H9 (cell line): ENCODE measurements at regions not wholly inside any gene's neighbourhood (a gene's known extent, or its start where the extent isn't known, plus 50 kb on each side); places are given as distances from the start of the nearest gene placed in this dataset.

ENCODE experiments used
- DNase-seq: peaks from one replicate; pipeline ENCODE4 v3.0.0-alpha.2; 2017
- H2AFZ ChIP-seq: one replicate; pipeline ENCODE4 v1.6.1; 2013; ENCODE audit warnings: mild to moderate bottlenecking, low read length, control low read depth, moderate library complexity
- H2AK5ac ChIP-seq: 2 replicates; pipeline ENCODE4 v1.6.1; 2013; ENCODE audit warnings: low read length, control low read depth, mixed read lengths; ENCODE audit not compliant: insufficient read length
- H2BK120ac ChIP-seq: one replicate; pipeline ENCODE4 v1.6.1; 2013; ENCODE audit warnings: low read depth, mild to moderate bottlenecking, low read length, control low read depth, inconsistent platforms; ENCODE audit not compliant: poor library complexity, severe bottlenecking
- H2BK12ac ChIP-seq: 2 replicates; pipeline ENCODE4 v1.6.1; 2013; ENCODE audit warnings: low read length, control low read depth, mixed read lengths, low read depth; ENCODE audit not compliant: insufficient read length
- H2BK15ac ChIP-seq: 2 replicates; pipeline ENCODE4 v1.6.1; 2013; ENCODE audit warnings: low read depth, low read length, control low read depth
- H2BK20ac ChIP-seq: one replicate; pipeline ENCODE4 v1.6.1; 2013; ENCODE audit warnings: low read depth, mild to moderate bottlenecking, low read length, control low read depth, inconsistent platforms; ENCODE audit not compliant: poor library complexity, severe bottlenecking
- H2BK5ac ChIP-seq: 2 replicates; pipeline ENCODE4 v1.6.1; 2013; ENCODE audit warnings: low read length, control low read depth, mixed read lengths; ENCODE audit not compliant: insufficient read length
- H3K14ac ChIP-seq: 2 replicates; pipeline ENCODE4 v1.6.1; 2013; ENCODE audit warnings: low read length, control low read depth; ENCODE audit not compliant: insufficient read depth
- H3K18ac ChIP-seq: 2 replicates; pipeline ENCODE4 v1.6.1; 2013; ENCODE audit warnings: low read depth, mild to moderate bottlenecking, mixed read lengths, low read length, control low read depth; ENCODE audit not compliant: insufficient read length
- H3K23ac ChIP-seq: 2 replicates; pipeline ENCODE4 v1.6.1; 2013; ENCODE audit warnings: low read length, control low read depth, mixed read lengths, low read depth; ENCODE audit not compliant: insufficient read length
- H3K23me2 ChIP-seq: 2 replicates; pipeline ENCODE4 v1.6.1; 2013; ENCODE audit warnings: low read depth, mild to moderate bottlenecking, mixed read lengths, low read length, control low read depth; ENCODE audit not compliant: insufficient read length, poor library complexity, severe bottlenecking
- H3K27ac ChIP-seq: 2 replicates; pipeline ENCODE4 v1.5.1; 2013; ENCODE audit warnings: low read length, control low read depth, mixed read lengths, low read depth; ENCODE audit not compliant: insufficient read length
- H3K27me3 ChIP-seq: 2 replicates; pipeline ENCODE4 v1.6.1; 2013; ENCODE audit warnings: low read length, control low read depth, inconsistent platforms; ENCODE audit not compliant: insufficient read depth
- H3K4ac ChIP-seq: 2 replicates; pipeline ENCODE4 v1.6.1; 2013; ENCODE audit warnings: low read depth, mild to moderate bottlenecking, control low read depth, inconsistent platforms, low read length, moderate library complexity
- H3K4me1 ChIP-seq: 2 replicates; pipeline ENCODE4 v1.6.1; 2013; ENCODE audit warnings: low read length, control low read depth, inconsistent platforms; ENCODE audit not compliant: insufficient read depth
- H3K4me2 ChIP-seq: 2 replicates; pipeline ENCODE4 v1.6.1; 2013; ENCODE audit warnings: low read length, control low read depth, mixed read lengths; ENCODE audit not compliant: insufficient read length, insufficient read depth
- H3K56ac ChIP-seq: 2 replicates; pipeline ENCODE4 v1.6.1; 2013; ENCODE audit warnings: low read depth, mild to moderate bottlenecking, mixed read lengths, low read length, control low read depth; ENCODE audit not compliant: insufficient read length
- H3K79me1 ChIP-seq: 2 replicates; pipeline ENCODE4 v1.6.1; 2013; ENCODE audit warnings: low read depth, mild to moderate bottlenecking, moderate library complexity, low read length, control low read depth, inconsistent platforms; ENCODE audit not compliant: insufficient read depth, poor library complexity, severe bottlenecking
- H3K79me2 ChIP-seq: 2 replicates; pipeline ENCODE4 v1.6.1; 2013; ENCODE audit warnings: low read length, control low read depth, inconsistent platforms; ENCODE audit not compliant: insufficient read depth
- H3K9ac ChIP-seq: 2 replicates; pipeline ENCODE4 v1.6.1; 2013; ENCODE audit warnings: low read length, control low read depth, mixed read lengths; ENCODE audit not compliant: insufficient read length; ENCODE audit errors: extremely low read depth
- H3K9me3 ChIP-seq: one replicate; pipeline ENCODE4 v1.6.1; 2013; ENCODE audit warnings: low read depth, low read length, inconsistent platforms; ENCODE audit not compliant: control insufficient read depth
- H3T11ph ChIP-seq: one replicate; pipeline ENCODE4 v1.6.1; 2013; ENCODE audit warnings: mild to moderate bottlenecking, low read length, control low read depth, inconsistent platforms
- H4K20me1 ChIP-seq: one replicate; pipeline ENCODE4 v1.6.1; 2013; ENCODE audit not compliant: control insufficient read depth, insufficient read length, insufficient read depth
- H4K5ac ChIP-seq: 2 replicates; pipeline ENCODE4 v1.6.1; 2013; ENCODE audit warnings: low read depth, mild to moderate bottlenecking, mixed read lengths, low read length, control low read depth; ENCODE audit not compliant: insufficient read length
- H4K8ac ChIP-seq: replicated peaks from 2 replicates; pipeline ENCODE4 v1.6.1; 2013; ENCODE audit warnings: low read length, control low read depth, mixed read lengths, low read depth; ENCODE audit not compliant: insufficient read length
- H4K91ac ChIP-seq: 2 replicates; pipeline ENCODE4 v1.6.1; 2013; ENCODE audit warnings: low read depth, mild to moderate bottlenecking, moderate library complexity, mixed read lengths, low read length, control low read depth; ENCODE audit not compliant: insufficient read length
- H3K27ac Mint-ChIP-seq, 3 experiments: 2 replicates in 2 of 3; 3 replicates in 1 of 3; pipeline ENCODE4 v1.8.0; 2020 to 2021; ENCODE audit warnings: mixed read lengths in 3 of 3, mild to moderate bottlenecking in 1 of 3, moderate library complexity in 1 of 3
- H3K27me3 Mint-ChIP-seq: 2 replicates; pipeline ENCODE4 v1.8.0; 2021; ENCODE audit warnings: low read depth, mild to moderate bottlenecking, moderate library complexity, mixed read lengths
- H3K36me3 Mint-ChIP-seq, 3 experiments: 2 replicates in 2 of 3; 3 replicates in 1 of 3; pipeline ENCODE4 v1.8.0; 2020 to 2021; ENCODE audit warnings: low read depth in 3 of 3, mixed read lengths in 3 of 3; ENCODE audit not compliant: insufficient read depth in 1 of 3
- H3K4me1 Mint-ChIP-seq, 2 experiments: 2 replicates each; pipeline ENCODE4 v1.8.0; 2020; ENCODE audit warnings: mixed read lengths in 2 of 2
- H3K4me3 Mint-ChIP-seq, 2 experiments: 2 replicates in 1 of 2; 3 replicates in 1 of 2; pipeline ENCODE4 v1.8.0; 2020 to 2021; ENCODE audit warnings: mild to moderate bottlenecking in 2 of 2, mixed read lengths in 2 of 2, moderate library complexity in 1 of 2
- H3K9me3 Mint-ChIP-seq, 2 experiments: 2 replicates in 1 of 2; 3 replicates in 1 of 2; pipeline ENCODE4 v1.8.0; 2020; ENCODE audit warnings: mild to moderate bottlenecking in 2 of 2, mixed read lengths in 2 of 2, moderate library complexity in 1 of 2
- CTCF ChIP-seq: fragments of 200-600 bp; sonication (generic); conservative IDR thresholded peaks from 3 replicates; pipeline ENCODE4 v1.8.0; 2021; ENCODE audit warnings: antibody characterized with exemption, mild to moderate bottlenecking
- WGBS: extraction: QIAGEN DNeasy Blood & Tissue Kit; methylation state at CpG from one replicate; pipeline ENCODE4 v1.1.7; 2013; ENCODE audit warnings: missing lambda C conversion rate, low lambda C conversion rate, mixed read lengths; ENCODE audit not compliant: insufficient read length; ENCODE audit errors: extremely low coverage; 5-methylcytosine and 5-hydroxymethylcytosine counted together

GRCh38 chr10:8462565-8462964, 408.1 kb downstream of the GATA3 start:
- no peak overlapping the region for H3K4me3 Mint-ChIP-seq
- no peaks in the 10 kb centered on the region for H3K4me1 Mint-ChIP-seq
- no peak overlapping the region for H4K5ac ChIP-seq
- no peak overlapping the region for H3T11ph ChIP-seq
- peaks cover 33% of the 10 kb centered on the region for H3K27me3 Mint-ChIP-seq
- no peak overlapping the region for H2BK5ac ChIP-seq
- no peak overlapping the region for H3K27ac ChIP-seq
- no peak overlapping the region for H2BK15ac ChIP-seq
- H3K4me2 ChIP-seq, result no peak overlapping the region
- H3K18ac ChIP-seq, result no peak overlapping the region
- no peak overlapping the region for H3K9ac ChIP-seq
- no peaks in the 10 kb centered on the region for H3K9me3 ChIP-seq
- H3K79me2 ChIP-seq, result no peaks in the 10 kb centered on the region
- H3K27me3 ChIP-seq, result no peaks in the 10 kb centered on the region
- no peaks in the 10 kb centered on the region for H3K23me2 ChIP-seq
- no CpG with 5 or more reads among the region's 3 CpGs for WGBS
- TF ChIP-seq CTCF, result no peak
- no peaks in the 10 kb centered on the region for H4K20me1 ChIP-seq
- no peak overlapping the region for H2AFZ ChIP-seq
- no peak overlapping the region for H2BK12ac ChIP-seq
- no peak overlapping the region for H4K8ac ChIP-seq
- H3K27ac Mint-ChIP-seq, result no peak overlapping the region
- H4K91ac ChIP-seq, result no peak overlapping the region
- H3K36me3 Mint-ChIP-seq, result no peaks in the 10 kb centered on the region; a peak in 1 of 7 replicates
- H3K14ac ChIP-seq, result no peak overlapping the region
- no peak overlapping the region for H2BK20ac ChIP-seq
- no peaks in the 10 kb centered on the region for H3K4me1 ChIP-seq
- H3K79me1 ChIP-seq, result no peaks in the 10 kb centered on the region
- no peak overlapping the region for H2AK5ac ChIP-seq
- H3K56ac ChIP-seq, result no peak overlapping the region
- DNase-seq, result no peak
- H2BK120ac ChIP-seq, result no peak overlapping the region
- H3K4ac ChIP-seq, result no peak overlapping the region
- H3K9me3 Mint-ChIP-seq, result peaks cover 6 to 7% of the 10 kb centered on the region in 2 experiments; a peak in 3 of 5 replicates
- no peak overlapping the region for H3K23ac ChIP-seq
